ENCODE measurements at regions not wholly inside any gene's neighbourhood (a gene's known extent, or its start where the extent isn't known, plus 50 kb on each side); places are given as distances from the start of the nearest gene placed in this dataset.

- DNase-seq, result no peak
- Mint-ChIP-seq H3K4me1 (peaks cover 16% of the 10 kb centered on the region), H3K36me3 (peaks cover 15% of the 10 kb centered on the region), H3K27me3 (no peaks in the 10 kb centered on the region), H3K9me3 (ENCODE audit: low read depth) (peaks cover 3% of the 10 kb centered on the region), H3K27ac (no peak overlapping the region), H3K4me3 (no peak overlapping the region)
- ATAC-seq, result no peak
- CTCF ChIA-PET, result no interaction called here
Measured at GRCh38 chr5:40395251-40395650, 284.5 kb upstream of the PTGER4 start.

GRCh38 chr5:40394698-40395097, 285.0 kb upstream of the PTGER4 start:
- Mint-ChIP-seq H3K4me3 (no peak overlapping the region), H3K27ac (no peak overlapping the region), H3K36me3 (peaks cover 15% of the 10 kb centered on the region), H3K27me3 (no peaks in the 10 kb centered on the region), H3K4me1 (peaks cover 18% of the 10 kb centered on the region), H3K9me3 (ENCODE audit: low read depth) (peaks cover 2% of the 10 kb centered on the region)
- ATAC-seq, result no peak
- DNase-seq, result no peak
- CTCF ChIA-PET, result no interaction called here

DNA sequence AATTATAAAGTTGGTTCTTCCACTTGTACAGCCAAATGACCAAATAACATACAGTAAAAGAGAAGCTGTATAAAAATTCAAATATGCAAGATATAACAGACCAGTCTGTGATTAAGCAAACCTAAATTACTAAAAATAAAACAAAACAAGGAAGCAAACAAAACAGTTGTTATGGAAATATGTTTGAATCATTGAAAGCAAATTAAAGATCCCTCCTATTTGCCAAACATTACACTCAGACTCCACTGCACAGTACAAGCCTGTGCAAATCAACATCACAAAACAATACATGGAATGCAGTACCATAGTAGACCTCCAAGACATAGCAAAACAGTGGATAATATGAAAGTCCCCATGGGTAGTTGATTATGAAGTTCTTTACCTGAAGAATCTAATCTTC, 288.1 kb upstream of the PTGER4 start:
- peaks cover 16% of the 10 kb centered on the region for H3K36me3 Mint-ChIP-seq
- DNase-seq (no peak), ATAC-seq (no peak)
- peaks cover 35% of the 10 kb centered on the region for H3K4me1 Mint-ChIP-seq
- H3K27me3 Mint-ChIP-seq, result no peaks in the 10 kb centered on the region
- no peak overlapping the region for H3K27ac Mint-ChIP-seq
- no peak overlapping the region for H3K4me3 Mint-ChIP-seq
- CTCF ChIA-PET, result interaction anchor here (1.5 kb wide), 1 partner anchor 11 kb away, joined by 9 read pairs; no protein-coding TSS in a partner anchor
- H3K9me3 Mint-ChIP-seq (ENCODE audit: low read depth), result peaks cover 2% of the 10 kb centered on the region

DNA sequence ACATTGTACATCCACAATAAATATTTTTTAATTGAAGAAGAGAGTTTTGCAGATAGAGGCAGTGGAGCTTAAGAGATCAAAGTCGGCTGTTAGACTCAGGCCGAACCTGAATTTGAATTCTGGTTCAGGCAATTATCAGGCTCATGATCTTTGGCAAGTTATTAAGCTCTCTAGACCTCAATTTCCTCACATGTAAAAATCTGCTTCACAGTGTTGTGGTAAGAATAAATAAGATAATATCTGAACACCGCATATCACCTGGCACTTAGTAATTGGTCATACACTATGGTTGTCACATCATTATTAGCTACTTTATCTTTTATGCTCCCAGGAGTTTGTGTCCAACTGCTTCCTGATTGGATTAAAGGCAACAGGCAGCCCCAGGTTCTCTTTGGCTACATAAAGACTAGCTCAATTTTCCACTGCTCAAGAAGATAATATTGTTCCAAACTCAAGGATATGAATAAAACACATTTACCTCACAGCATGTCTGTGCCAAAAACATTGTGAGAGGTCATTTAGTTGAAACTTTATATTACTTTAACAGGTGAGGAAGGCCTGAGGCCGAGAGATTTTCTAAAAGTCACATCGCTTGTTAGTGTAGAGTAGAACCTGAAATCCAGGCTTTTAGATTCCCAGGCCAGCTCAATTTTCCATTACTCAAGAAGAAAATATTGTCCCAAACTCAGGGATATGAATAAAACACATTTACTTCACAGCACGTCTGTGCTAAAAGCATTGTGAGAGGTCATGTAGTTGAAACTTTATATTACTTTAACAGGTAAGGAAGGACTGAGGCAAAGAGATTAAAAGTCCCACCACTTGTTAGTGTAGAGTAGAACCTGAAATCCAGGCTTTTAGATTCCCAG, 289.2 kb upstream of the PTGER4 start:
- Mint-ChIP-seq H3K36me3 (peaks cover 16% of the 10 kb centered on the region), H3K9me3 (ENCODE audit: low read depth) (peaks cover 2% of the 10 kb centered on the region), H3K4me3 (no peak overlapping the region), H3K27ac (no peak overlapping the region), H3K27me3 (no peaks in the 10 kb centered on the region), H3K4me1 (peaks cover 45% of the 10 kb centered on the region)
- CTCF ChIA-PET, result interaction anchor here (1.0 to 2.6 kb wide), 5 partner anchors 11 to 48 kb away, joined by 3 to 14 read pairs (median 3); no protein-coding TSS in a partner anchor
- DNase-seq, result no peak
- no peak for ATAC-seq

- H3K27ac Mint-ChIP-seq, result no peak overlapping the region
- DNase-seq (no peak), ATAC-seq (no peak)
- peaks cover 54% of the 10 kb centered on the region for H3K4me1 Mint-ChIP-seq
- H3K4me3 Mint-ChIP-seq, result no peak overlapping the region
- H3K9me3 Mint-ChIP-seq (ENCODE audit: low read depth), result peaks cover 2% of the 10 kb centered on the region
- CTCF ChIA-PET, result interaction anchor here (0.8 to 2.6 kb wide), 3 partner anchors 10 to 47 kb away, joined by 3 to 14 read pairs (median 4); no protein-coding TSS in a partner anchor
- peaks cover 14% of the 10 kb centered on the region for H3K36me3 Mint-ChIP-seq
- no peaks in the 10 kb centered on the region for H3K27me3 Mint-ChIP-seq
Measured at GRCh38 chr5:40389591-40389990, 290.1 kb upstream of the PTGER4 start.

DNA sequence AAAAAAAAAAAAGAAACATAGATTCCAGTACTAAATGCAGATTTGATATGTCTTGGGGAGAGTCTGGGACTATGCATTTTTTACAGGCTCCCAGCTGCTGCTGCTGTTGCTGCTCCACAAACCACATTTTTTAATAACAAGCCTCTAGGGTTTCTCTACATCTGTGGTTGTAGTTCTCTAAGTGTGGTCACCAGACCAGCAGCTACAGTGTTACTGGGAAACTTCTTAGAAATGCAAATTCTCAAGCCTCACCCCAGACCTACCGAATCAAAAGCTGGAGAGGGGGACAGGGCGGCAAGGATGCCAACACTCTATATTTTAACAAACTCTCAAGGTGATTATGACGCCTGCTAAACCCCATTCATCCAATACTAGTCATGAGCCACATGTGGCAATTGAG, 293.4 kb upstream of the PTGER4 start:
- ATAC-seq (peak; percentile 71), DNase-seq (peak; percentile 81)
- CTCF ChIA-PET, result interaction anchor here (1.1 to 1.4 kb wide), 4 partner anchors 20 to 294 kb away, joined by 3 to 5 read pairs (median 4); partner anchors contain the start of gene PTGER4
- H3K9me3 Mint-ChIP-seq (ENCODE audit: low read depth), result peaks cover 2% of the 10 kb centered on the region
- peaks cover 16% of the 10 kb centered on the region for H3K36me3 Mint-ChIP-seq
- H3K4me3 Mint-ChIP-seq, result no peak overlapping the region
- no peaks in the 10 kb centered on the region for H3K27me3 Mint-ChIP-seq
- peak overlapping the region; percentile 69 for H3K27ac Mint-ChIP-seq
- peaks cover 85% of the 10 kb centered on the region for H3K4me1 Mint-ChIP-seq

- CTCF ChIA-PET, result interaction anchor here (1.1 to 1.6 kb wide), 5 partner anchors 21 to 295 kb away, joined by 3 to 5 read pairs (median 4); partner anchors contain the start of gene PTGER4
- Mint-ChIP-seq H3K36me3 (peaks cover 21% of the 10 kb centered on the region), H3K4me1 (peaks cover 83% of the 10 kb centered on the region), H3K9me3 (ENCODE audit: low read depth) (peaks cover 2% of the 10 kb centered on the region), H3K27me3 (no peaks in the 10 kb centered on the region), H3K4me3 (no peak overlapping the region), H3K27ac (peak overlapping the region; percentile 69)
- ATAC-seq (no peak), DNase-seq (no peak)
Measured at GRCh38 chr5:40385544-40385943, 294.2 kb upstream of the PTGER4 start.

GRCh38 chr5:40384782-40385390, 294.8 kb upstream of the PTGER4 start:
- Mint-ChIP-seq H3K27ac (peak overlapping the region; percentile 72), H3K4me3 (peak overlapping the region; percentile 4)

DNA sequence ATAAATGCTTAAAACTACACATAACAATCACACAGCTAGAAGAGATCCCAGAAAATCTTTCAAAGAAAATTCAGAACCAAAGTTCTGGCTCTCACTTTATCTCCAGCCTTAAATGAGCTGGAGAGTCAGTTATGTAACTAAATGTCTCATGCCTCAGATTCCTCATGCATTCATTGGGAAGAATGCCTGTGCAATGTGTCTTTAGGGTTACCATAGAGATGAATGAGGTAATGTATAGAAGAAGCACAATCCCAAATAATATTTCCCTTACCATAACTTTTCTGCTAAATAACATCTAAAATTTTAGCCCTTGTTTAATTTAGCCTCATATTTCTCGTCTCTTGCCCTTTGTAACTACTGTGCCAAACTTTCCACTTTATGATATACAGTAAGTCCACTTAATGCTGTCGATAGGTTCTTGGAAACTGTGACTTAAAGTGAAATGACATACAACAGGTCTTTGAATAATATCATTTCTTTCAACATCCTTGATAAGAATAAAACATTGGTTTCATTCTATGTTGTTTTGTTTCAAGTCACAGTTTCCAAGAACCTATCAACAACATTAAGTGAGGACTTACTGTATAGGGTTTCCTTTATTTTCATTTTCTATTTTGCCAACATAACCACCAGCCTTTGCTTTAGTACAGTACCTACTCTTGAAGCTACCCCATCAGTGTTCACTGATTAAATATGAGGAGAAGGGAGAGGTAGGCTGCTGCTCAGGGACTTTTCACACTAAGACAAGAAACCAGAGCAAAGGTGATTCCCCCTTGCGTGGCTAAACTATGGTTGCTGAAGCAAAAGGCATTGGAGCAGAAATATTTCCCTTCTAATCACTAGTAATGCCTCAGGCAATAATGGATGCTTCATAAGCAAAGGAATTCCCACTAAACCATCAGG, 295.7 kb upstream of the PTGER4 start:
- peak; percentile 75 for ATAC-seq
- Mint-ChIP-seq H3K36me3 (peaks cover 27% of the 10 kb centered on the region), H3K9me3 (ENCODE audit: low read depth) (peaks cover 7% of the 10 kb centered on the region), H3K4me1 (peaks cover 75% of the 10 kb centered on the region), H3K4me3 (peak overlapping the region; percentile 53), H3K27ac (peak overlapping the region; percentile 86), H3K27me3 (no peaks in the 10 kb centered on the region)
- CTCF ChIA-PET, result interaction anchor here (0.6 to 1.6 kb wide), 2 partner anchors 26 to 97 kb away, joined by 3 to 4 read pairs; no protein-coding TSS in a partner anchor
- no peak for DNase-seq

More at GRCh38 chr5:40384782-40385390, 294.8 kb upstream of the PTGER4 start:
- no peak for DNase-seq
- H3K4me1 Mint-ChIP-seq, result peaks cover 76% of the 10 kb centered on the region
- peaks cover 24% of the 10 kb centered on the region for H3K36me3 Mint-ChIP-seq
- H3K27me3 Mint-ChIP-seq, result no peaks in the 10 kb centered on the region
- ATAC-seq, result peak; percentile 12
- CTCF ChIA-PET, result interaction anchor here (0.6 to 1.6 kb wide), 2 partner anchors 25 to 96 kb away, joined by 3 to 4 read pairs; no protein-coding TSS in a partner anchor
- peaks cover 5% of the 10 kb centered on the region for H3K9me3 Mint-ChIP-seq (ENCODE audit: low read depth)

DNA sequence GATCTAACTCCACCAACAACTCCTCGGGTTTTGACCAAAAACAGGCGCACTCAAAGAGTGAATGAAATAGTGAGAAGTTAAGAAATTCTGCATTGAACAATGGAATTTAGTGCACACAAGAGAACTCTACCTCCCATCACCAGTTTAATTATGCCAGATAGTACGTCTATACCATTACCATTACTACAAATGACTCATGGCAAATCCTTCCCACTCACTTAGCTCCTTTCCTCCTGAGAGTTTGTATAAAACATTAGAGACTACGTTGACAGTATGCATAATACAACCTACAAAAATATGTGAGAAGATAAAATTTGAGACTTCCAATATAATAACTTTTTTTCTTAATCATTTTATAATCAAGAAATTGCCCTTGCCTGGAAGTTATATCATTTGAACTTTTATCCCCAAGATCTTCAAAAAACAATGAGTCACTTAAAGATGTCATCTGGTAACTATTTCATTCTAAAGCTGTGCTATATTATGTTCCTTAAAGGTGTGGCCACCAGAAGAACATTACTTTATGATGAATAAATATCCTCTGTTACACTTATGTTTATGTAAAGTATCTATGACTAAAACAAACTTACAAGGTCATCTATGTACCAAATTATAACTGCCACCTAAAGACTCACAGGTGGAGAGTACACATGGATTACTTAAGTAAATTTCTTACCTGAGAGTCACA, 297.9 kb upstream of the PTGER4 start:
- peaks cover 75% of the 10 kb centered on the region for H3K4me1 Mint-ChIP-seq
- H3K36me3 Mint-ChIP-seq, result peaks cover 30% of the 10 kb centered on the region
- no peak overlapping the region for H3K4me3 Mint-ChIP-seq
- ATAC-seq (no peak), DNase-seq (no peak)
- H3K27me3 Mint-ChIP-seq, result no peaks in the 10 kb centered on the region
- CTCF ChIA-PET, result no interaction called here
- H3K27ac Mint-ChIP-seq, result no peak overlapping the region
- H3K9me3 Mint-ChIP-seq (ENCODE audit: low read depth), result peaks cover 5% of the 10 kb centered on the region

DNA sequence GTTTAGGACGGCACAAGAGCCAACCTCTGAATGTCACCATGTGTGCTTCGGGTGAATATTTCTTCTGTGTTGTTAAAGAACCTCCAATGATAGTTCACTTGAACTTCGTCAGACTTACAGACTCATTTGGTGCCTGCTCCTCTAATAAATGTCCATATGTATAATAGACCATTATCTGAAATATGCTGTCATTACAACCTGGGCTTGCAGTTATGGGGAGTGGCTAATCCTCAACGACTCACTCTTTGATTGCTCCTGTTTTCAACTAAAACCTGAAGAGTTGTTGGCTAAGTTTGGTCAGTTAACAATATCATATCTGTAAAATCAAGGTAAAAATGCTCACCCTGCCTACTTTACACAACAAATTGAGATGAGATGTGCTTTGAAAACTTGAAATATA, 298.7 kb upstream of the PTGER4 start:
- Mint-ChIP-seq H3K4me3 (no peak overlapping the region), H3K4me1 (peaks cover 71% of the 10 kb centered on the region), H3K36me3 (peaks cover 33% of the 10 kb centered on the region), H3K27me3 (no peaks in the 10 kb centered on the region), H3K27ac (no peak overlapping the region), H3K9me3 (ENCODE audit: low read depth) (peaks cover 5% of the 10 kb centered on the region)
- CTCF ChIA-PET, result no interaction called here
- ATAC-seq (no peak), DNase-seq (no peak)

DNA sequence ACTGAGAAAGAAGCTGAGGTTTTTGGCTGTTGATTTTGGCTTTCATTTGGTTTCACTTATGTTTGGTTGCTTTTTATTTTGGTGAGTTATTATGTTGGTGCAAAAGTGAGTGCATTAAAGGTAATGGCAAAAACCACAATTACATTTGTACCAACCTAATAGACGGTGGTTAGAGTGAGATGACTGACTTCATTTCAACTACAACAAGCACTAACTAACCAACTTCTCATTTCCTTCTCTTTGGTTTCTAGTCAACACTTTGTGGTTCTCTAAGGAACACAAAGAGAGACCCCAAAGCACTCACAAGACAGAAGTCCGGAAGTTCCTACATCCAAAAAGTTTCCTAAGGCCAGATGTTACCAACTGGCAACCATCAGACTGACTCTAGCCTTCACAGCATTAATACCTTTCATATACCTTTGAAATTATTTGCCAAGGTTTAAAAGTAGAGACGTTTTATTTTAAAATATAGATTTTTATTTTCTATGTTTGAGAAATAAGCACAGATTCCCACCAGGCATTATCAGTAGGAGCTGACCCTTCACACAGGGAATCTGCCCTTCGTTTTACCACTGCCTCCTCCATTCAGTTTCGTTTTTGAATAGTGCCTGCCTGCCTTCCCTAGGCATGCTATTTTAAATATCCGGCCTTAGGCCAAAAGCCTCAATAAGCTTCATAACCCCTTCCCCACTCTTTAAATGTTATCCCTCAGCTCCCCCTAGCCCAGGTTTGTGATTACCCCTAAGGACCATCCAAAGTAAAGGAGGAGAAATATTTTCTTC, 301.1 kb upstream of the PTGER4 start:
- H3K4me1 Mint-ChIP-seq, result peaks cover 47% of the 10 kb centered on the region
- H3K27me3 Mint-ChIP-seq, result no peaks in the 10 kb centered on the region
- peak; percentile 78 for ATAC-seq
- DNase-seq, result no peak
- peak overlapping the region; percentile 80 for H3K27ac Mint-ChIP-seq
- H3K4me3 Mint-ChIP-seq, result peak overlapping the region; percentile 17
- peaks cover 36% of the 10 kb centered on the region for H3K36me3 Mint-ChIP-seq
- H3K9me3 Mint-ChIP-seq (ENCODE audit: low read depth), result peaks cover 5% of the 10 kb centered on the region
- CTCF ChIA-PET, result no interaction called here

Measured in activated CD8-positive, alpha-beta memory T cell treated with anti-CD3 and anti-CD28 coated beads, Interleukin-2, amount 10 ng/mL, durations not matched to agents 7 days and 5 days (primary cell).